GM18907 (cell line): ENCODE measurements at regions not wholly inside any gene's neighbourhood (a gene's known extent, or its start where the extent isn't known, plus 50 kb on each side); places are given as distances from the start of the nearest gene placed in this dataset.

ENCODE experiments used
- ATAC-seq: cut with Tn5 transposase; IDR thresholded peaks from one replicate; pipeline ENCODE4 v1.9.1; 2021; ENCODE audit warnings: mild to moderate bottlenecking, moderate library complexity; ENCODE audit not compliant: unreplicated experiment

- ATAC-seq, result no peak
Observed at GRCh38 chr16:80054647-80055046, 454.1 kb upstream of the MAF start.

DNA sequence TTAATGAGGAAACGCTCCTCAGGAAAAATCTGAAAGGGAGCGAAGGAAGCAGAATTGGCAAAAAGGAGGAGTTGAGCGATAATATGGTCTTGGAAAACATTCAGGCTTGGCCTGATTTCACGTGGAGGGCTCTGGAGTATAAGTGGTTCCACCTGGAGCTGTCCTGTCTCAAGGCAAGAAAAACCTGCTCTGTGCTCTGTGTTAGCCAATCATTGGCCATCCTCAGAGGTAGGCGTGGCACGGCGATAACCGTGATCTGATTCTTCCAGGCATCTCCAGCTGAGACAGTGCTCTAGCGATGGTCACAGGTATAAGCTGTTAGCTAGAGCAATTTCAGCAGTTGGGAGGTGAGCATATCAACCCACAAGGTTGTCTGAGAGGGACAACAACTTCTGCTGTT lies 450.5 kb upstream of the MAF start:
- ATAC-seq, result no peak

- no peak for ATAC-seq
Observed at GRCh38 chr16:80048250-80048649, 447.7 kb upstream of the MAF start.

GRCh38 chr16:80047842-80048241 lies 447.3 kb upstream of the MAF start:
- no peak for ATAC-seq

- no peak for ATAC-seq
Observed at GRCh38 chr16:80046848-80047247, 446.3 kb upstream of the MAF start.

DNA sequence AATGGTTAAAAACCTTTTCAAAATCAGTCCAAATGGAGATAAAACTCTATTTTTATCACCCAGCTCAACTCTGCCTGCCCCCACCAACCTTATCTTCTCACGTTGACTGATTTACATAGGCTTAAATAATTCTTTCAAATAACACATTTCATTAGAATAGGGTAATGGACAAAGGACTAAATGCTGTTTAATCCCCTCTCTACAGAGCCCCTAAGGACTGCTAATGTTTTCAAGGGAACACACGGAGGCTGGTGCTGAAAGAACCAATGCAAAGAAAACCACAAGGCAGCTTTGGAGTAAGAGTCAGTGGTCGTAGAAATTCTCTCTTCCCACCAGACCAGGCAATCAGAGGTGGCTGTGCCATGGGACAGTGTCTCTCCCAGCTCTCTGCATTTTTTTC lies 445.7 kb upstream of the MAF start:
- ATAC-seq, result no peak

- ATAC-seq, result no peak
Observed at GRCh38 chr16:80045861-80046260, 445.3 kb upstream of the MAF start.

DNA sequence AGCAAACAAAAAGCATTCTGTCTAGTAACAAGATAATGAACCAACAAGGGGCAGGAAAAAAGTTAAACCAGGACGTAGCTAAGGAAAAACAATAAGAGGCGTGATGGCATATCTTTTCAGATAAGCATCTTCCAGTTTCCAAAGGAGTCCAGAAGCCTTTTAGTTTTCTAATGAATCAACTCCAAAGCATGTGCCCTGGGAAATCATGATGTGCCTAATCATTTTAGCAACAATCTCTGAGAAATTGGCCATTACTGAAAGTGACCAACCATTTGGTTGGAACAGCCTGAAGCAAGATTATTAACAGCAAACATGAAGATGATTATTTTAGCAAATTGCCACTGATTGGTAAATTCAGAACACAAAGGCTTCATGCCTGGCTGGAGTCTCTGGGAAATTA lies 440.9 kb upstream of the MAF start:
- no peak for ATAC-seq

- ATAC-seq, result no peak
Observed at GRCh38 chr16:80040814-80041213, 440.3 kb upstream of the MAF start.

DNA sequence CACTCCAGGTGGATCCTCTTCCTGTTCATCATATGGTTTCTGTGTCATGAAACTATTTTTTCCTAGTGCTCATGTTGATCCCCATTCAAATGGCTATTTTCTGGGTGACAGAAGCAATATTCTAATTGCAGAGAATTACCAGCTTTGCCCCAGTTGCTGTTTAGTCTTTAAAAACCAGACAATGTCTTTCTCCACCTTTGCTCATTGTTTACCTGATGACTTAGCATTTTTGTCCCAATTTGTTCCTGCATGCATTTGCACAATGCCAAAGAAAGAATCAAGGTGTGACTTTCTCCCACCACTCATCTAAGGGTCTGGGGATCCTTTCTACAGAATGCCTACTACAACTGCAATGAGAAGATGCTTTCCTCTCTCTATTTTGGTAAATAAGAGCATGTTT lies 439.9 kb upstream of the MAF start:
- no peak for ATAC-seq

DNA sequence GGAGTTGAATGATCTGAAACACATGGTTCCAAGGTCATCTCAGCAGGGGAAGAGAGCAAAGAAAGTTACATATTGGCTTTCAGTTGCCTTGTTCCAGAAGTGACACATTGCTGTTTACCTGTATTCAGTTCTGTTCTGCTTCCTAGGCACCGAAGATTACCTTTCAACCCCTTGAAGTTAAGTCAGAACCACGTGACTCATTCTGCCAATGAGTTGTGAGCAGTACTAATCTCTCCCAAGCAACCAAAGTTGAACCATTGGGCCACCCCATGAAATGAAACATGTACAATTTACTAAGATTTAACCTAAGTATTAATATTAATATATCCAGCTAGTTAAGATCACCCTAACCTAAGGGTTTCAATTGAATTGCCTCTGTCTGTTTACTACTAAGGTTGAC lies 439.2 kb upstream of the MAF start:
- no peak for ATAC-seq

DNA sequence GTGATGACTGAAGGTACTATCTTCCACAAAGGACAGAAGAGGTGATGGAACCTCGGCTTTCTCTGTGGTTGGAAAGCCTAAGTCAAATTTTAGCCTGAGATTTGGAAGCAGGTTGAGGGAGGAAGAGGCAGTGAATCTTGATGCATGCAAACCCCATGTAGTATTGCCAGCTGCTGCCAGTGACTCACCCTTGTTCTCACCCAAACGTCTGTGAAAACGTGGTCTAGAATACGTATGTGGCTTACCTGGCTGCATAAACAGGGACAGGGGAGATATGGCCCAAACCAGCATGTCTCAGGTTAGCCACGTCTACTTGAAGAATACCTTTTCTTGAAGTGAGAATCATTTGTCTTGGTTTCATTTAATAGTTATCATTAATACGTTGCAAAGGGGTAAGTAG lies 438.0 kb upstream of the MAF start:
- no peak for ATAC-seq

GRCh38 chr16:80034948-80035663 lies 434.6 kb upstream of the MAF start:
- no peak for ATAC-seq

DNA sequence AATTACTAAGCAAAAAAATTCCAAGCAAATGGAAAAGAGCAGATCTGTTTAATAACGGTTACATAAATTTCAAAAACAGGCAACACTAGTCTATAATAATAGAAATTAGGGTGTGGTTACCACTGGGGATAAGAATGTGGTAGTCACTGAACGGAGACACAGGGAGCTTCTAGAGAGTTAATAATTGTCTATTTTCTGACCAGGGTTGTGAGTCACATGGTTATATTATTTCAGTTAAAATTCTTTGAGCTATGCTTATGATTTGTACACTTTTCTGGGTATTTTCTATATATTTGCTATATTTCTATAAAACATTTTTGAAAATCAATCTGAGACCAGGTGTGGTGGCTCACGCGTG lies 433.9 kb upstream of the MAF start:
- no peak for ATAC-seq

DNA sequence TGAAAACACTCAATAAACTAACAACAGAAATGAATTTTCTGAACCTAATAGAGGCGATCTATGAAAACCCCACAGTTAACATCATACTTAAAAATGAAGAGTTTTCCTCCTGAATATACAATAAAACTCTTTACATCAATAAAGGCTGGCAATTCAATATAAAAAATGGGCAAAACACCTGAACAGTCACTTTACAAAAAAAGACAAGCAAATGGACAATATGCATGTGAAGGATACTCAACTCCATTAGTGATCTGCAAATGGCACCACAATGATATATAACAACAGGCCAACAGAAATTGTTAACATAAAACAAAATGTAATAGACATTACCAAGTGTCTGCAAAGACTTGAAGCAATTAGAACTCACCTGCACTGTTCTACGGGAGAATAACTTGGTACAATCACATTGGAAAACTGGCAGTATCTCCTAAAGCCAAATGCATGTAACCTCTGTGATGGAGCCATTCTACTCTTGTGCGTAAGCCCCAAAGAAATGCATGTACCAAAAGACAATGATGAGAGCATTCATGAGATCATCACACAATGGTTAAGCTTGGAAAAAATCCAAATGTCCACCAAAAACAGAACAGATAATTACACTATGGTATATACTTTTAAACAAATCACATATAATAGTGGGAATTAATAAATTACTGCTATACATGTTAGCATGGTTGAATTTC lies 433.4 kb upstream of the MAF start:
- no peak for ATAC-seq

DNA sequence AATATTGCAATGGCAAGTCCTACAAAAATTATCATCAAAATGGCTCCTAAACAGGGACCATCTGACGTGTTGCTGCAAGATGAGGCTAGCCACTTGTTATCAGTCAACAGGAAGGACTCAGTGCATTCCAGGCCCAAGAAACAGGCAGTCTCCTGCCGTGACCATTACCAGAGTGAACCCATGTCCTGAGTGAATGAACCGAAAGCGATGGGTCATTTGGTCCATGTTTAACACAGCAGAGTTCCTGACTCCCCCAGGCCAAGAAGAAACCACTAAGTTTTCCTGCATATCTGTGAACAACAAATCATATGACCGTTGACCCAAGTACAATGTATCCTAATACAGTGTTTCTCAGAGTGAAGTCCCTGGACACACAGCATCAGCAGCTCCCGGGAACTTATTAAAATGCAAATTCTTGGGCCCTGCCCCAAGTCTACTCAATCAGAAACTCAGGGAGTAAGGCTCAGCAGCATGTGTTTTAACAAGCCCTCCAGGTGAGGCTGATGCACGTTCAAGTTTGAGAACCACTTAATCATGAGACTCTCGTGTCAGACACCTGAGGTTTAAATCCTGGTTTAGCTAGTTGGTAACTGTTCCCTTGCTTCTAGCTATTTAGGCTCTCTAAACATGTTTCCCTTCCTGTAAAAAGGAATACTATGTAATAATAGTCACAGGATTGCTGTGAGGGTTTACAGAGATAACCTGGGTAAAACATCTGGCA lies 429.4 kb upstream of the MAF start:
- ATAC-seq, result no peak

GRCh38 chr16:80029381-80029630 lies 428.8 kb upstream of the MAF start:
- ATAC-seq, result no peak

DNA sequence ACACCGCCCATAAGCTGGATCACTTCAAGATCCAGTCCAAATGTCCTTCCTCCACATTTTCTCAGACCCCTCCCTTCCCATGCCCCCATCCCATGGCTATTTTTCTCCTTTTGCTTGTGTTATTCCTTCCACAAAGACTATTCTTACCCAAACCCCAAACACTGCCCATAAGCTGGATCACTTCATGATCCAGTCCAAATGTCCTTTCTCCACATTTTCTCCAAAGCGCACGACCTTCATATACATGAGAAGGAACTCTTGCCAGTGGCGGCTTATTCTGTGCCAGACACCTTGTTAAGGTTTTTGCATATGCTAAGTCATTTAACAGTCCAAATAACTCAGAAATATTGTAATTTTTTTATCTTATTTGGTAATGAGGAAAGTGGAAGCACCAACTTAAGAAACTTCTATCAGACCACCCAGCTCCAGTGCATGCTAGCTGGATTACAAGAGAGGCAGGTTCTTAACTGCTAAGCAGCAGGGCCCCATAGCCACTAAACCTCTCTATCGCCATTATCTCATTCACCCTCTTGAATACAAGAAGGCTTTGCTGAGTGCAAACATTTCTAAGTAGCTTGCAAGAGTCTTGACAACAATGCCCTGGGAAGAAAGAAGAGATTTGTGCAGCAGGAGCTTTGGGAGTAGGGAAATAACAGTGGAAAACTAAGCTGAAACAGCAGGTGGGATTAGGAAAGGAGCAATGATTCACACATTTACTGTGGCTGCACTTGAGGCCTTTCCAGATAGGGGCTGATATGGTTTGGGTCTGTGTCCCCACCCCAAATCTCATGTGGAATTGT lies 428.2 kb upstream of the MAF start:
- no peak for ATAC-seq

- ATAC-seq, result peak; percentile 91
Observed at GRCh38 chr16:80027007-80027965, 426.7 kb upstream of the MAF start.

GRCh38 chr16:80025236-80025635 lies 424.7 kb upstream of the MAF start:
- no peak for ATAC-seq

GRCh38 chr16:80024443-80024842 lies 423.9 kb upstream of the MAF start:
- no peak for ATAC-seq
